ENCODE measurements at regions not wholly inside any gene's neighbourhood (a gene's known extent, or its start where the extent isn't known, plus 50 kb on each side); places are given as distances from the start of the nearest gene placed in this dataset.

DNA sequence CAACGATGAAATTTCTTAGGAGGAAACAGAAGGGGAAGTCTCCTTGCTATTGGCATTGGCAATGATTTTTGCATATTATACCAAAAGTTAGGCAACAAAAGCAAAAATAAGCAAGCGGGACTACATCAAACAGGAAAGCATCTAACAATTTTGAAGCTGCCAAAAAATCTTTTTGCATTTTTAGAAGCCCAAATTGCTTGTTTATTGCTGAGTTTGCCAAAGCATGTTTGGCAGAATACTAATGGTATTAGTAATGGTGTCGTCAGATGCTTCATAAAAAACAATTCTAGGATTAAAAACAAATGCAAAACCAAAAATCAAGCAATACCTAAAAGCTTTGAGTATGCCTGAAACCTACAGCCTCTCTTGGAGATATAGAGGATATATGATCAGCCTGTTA, 80.0 kb downstream of the GALR1 start:
- TF ChIP-seq, protein P1, sequence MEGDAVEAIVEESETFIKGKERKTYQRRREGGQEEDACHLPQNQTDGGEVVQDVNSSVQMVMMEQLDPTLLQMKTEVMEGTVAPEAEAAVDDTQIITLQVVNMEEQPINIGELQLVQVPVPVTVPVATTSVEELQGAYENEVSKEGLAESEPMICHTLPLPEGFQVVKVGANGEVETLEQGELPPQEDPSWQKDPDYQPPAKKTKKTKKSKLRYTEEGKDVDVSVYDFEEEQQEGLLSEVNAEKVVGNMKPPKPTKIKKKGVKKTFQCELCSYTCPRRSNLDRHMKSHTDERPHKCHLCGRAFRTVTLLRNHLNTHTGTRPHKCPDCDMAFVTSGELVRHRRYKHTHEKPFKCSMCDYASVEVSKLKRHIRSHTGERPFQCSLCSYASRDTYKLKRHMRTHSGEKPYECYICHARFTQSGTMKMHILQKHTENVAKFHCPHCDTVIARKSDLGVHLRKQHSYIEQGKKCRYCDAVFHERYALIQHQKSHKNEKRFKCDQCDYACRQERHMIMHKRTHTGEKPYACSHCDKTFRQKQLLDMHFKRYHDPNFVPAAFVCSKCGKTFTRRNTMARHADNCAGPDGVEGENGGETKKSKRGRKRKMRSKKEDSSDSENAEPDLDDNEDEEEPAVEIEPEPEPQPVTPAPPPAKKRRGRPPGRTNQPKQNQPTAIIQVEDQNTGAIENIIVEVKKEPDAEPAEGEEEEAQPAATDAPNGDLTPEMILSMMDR (CRISPR knock-in tag; IDR thresholded peaks at IDR 0.05): no peak
- no peak for TF ChIP-seq POLR2AphosphoS2 (IDR thresholded peaks at IDR 0.05; ENCODE audit: low read depth, low read length)

Measured in HepG2 (cell line).